ENCODE measurements at regions not wholly inside any gene's neighbourhood (a gene's known extent, or its start where the extent isn't known, plus 50 kb on each side); places are given as distances from the start of the nearest gene placed in this dataset.
"Not testable (repeated sequence)": the region's sequence is repeated elsewhere in the genome, so short reads cannot be mapped to it uniquely, and the experiment has no call there.

- DNase-seq = no peak
Measured at GRCh38 chr3:150357923-150358607, 50.0 kb upstream of the TSC22D2 start.

- DNase-seq = no peak
Measured at GRCh38 chr3:150357140-150357539, 51.0 kb upstream of the TSC22D2 start.

- no peak for DNase-seq
Measured at GRCh38 chr3:150355574-150355973, 52.5 kb upstream of the TSC22D2 start.

GRCh38 chr3:150352931-150353330 lies 55.2 kb upstream of the TSC22D2 start:
- no peak for DNase-seq

GRCh38 chr3:150351398-150351797 lies 56.7 kb upstream of the TSC22D2 start:
- no peak for DNase-seq

- no peak for DNase-seq
Measured at GRCh38 chr3:150349314-150350097, 58.6 kb upstream of the TSC22D2 start.

GRCh38 chr3:150348500-150348899 lies 59.6 kb upstream of the TSC22D2 start:
- DNase-seq = no peak

GRCh38 chr3:150346981-150347863 lies 60.9 kb upstream of the TSC22D2 start:
- no peak for DNase-seq

GRCh38 chr3:150346266-150346665 lies 61.8 kb upstream of the TSC22D2 start:
- DNase-seq = no peak

DNA sequence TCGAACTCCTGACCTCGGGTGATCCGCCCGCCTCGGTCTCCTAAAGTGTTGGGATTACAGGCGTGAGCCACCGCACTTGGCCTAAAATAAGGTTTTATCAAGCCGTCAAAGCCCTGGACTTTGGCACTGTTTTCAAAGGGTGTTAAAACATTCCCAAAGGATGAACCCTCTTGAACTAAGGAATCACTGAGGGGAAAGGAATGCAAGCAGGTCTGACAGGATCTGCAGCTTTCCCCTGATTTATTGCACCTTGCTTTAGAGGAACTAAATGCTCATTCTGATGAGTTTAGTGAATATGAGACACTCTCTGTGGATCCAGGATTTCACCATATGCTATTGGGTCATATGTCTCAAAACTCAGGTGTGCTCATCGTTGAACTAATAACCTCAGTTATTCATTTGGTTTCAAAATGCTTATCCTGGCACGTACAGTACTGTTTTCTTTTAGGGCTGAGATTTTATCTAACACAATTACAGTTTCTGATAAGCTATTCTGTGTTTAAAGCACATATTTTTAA lies 63.0 kb upstream of the TSC22D2 start:
- DNase-seq = no peak

DNA sequence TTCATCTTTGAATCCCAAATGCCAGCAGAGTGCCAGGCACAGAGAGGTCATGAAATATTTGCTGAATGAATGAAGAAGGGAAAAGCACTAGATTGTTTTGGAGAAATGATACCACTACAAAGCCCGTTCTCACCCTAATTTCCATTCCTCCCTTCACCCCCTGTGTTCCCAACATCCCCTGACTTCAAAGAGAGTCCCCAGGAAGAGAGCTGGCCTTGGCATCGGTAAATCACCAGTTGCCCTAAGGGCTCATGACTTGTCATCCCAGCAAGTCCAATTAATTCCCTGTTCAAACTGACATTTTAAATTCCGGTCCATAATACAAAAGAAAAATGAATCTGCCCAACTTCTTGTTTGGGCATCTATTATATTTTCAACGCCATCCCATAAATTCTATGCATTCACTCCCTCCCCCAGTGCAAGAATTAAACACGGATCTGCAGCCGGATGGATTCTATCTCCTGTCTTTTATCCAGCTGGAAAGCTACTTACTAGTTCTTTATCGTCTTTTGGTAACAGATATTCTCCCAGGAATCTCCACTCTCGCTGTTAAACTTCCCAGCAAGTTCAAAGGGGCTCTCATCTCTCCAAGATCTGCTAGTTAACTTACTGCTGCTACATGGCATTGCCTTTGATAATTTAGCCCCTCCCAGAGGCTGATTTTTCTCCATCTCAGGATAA lies 63.9 kb upstream of the TSC22D2 start:
- DNase-seq = no peak

GRCh38 chr3:150342896-150343467 lies 65.1 kb upstream of the TSC22D2 start:
- no peak for DNase-seq

DNA sequence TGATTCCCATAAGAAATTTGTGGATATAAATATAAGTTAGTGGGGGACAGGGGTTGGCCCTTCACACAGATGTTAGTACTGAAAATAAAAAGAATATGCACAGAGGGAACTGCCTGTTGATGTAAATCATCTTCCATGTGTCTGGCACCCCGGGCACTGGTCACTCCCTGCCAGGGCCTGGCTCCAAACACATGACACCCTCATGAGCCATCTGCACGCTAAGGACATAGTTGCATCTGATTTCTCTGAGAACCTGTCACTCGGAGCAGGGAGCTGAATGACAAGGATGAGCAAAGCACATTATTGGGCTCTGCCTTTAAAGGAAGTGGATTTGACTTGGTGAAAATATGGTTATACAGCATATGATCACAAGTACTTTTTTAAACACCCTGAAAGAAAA lies 66.2 kb upstream of the TSC22D2 start:
- DNase-seq = no peak

- not testable (repeated sequence) for DNase-seq
Measured at GRCh38 chr3:150336363-150336762, 71.7 kb upstream of the TSC22D2 start.

GRCh38 chr3:150335631-150336030 lies 72.5 kb upstream of the TSC22D2 start:
- no peak for DNase-seq

DNA sequence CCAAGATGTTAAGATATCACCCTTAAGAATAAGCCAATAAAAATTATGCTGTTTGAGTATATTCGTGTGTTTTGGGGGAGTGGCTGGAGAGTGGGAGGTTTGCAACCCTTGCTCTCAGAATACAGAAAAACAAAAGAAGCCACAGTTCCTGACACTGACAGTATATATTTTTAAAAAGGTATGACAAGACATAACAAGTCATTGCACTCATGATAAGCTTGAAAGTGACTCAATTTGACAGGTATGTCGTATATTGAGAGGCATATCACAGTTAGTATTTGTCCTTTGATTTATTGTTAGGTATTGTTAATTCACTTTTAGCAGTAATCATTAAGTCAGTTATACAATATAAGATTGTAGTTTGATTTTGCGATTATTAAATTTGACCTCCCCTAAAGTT lies 73.1 kb upstream of the TSC22D2 start:
- no peak for DNase-seq

- no peak for DNase-seq
Measured at GRCh38 chr3:150333477-150333876, 74.6 kb upstream of the TSC22D2 start.

DNA sequence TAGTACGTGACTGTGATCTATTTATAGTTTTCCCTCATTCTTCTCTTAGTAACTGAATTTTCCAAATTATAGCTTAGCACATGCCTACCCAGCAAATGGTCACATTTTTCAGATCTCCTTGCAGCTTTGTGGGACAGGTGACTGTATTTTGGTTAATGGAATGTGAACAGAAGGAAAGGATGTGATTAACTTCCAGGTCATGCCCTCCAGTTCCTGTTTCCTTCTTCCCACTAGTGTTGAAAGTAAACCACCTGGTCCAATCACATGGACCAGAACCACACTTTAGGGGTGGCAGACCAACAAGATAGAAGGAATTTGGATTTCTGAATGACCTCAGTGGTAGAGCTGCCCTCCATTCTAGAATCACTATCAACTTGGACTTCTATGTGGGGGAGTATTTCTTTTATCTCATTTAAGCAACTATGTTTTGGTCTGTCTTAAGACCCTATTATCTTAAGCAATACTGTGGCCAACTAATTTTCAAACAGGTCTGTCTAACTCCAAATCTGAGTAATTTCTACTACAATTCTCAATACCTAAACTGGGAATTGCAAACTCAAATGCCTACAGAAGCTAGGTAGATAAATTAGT lies 76.0 kb upstream of the TSC22D2 start:
- DNase-seq = no peak

GRCh38 chr3:150330872-150331271 lies 77.2 kb upstream of the TSC22D2 start:
- no peak for DNase-seq

DNA sequence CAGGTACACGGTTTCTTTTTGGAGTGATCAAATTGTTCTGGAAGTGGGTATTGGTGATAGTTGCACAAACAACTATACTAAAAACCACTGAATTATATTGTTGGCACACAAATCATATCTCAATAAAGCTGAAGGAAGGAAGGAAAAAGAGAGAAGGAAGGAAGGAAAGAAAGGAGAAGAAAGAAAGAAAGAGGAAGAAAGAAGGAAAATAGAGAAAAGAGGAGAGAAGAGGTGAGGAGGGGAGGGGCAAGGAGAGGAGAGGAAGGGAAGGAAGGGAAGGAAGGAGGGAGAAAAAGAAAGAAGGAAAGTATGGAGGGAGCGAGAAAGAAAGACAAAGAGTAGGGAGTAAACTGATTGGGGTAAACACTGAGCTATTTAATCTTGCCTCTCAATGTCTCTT lies 77.9 kb upstream of the TSC22D2 start:
- no peak for DNase-seq

- no peak for DNase-seq
Measured at GRCh38 chr3:150329408-150329807, 78.7 kb upstream of the TSC22D2 start.

GRCh38 chr3:150328654-150329040 lies 79.5 kb upstream of the TSC22D2 start:
- no peak for DNase-seq

Data from hematopoietic multipotent progenitor cell treated with erythropoietin and hydrocortisone succinate and interleukin-3 and kit ligand, for 8 days (in vitro differentiated cells).